ENCODE measurements at regions not wholly inside any gene's neighbourhood (a gene's known extent, or its start where the extent isn't known, plus 50 kb on each side); places are given as distances from the start of the nearest gene placed in this dataset.

DNA sequence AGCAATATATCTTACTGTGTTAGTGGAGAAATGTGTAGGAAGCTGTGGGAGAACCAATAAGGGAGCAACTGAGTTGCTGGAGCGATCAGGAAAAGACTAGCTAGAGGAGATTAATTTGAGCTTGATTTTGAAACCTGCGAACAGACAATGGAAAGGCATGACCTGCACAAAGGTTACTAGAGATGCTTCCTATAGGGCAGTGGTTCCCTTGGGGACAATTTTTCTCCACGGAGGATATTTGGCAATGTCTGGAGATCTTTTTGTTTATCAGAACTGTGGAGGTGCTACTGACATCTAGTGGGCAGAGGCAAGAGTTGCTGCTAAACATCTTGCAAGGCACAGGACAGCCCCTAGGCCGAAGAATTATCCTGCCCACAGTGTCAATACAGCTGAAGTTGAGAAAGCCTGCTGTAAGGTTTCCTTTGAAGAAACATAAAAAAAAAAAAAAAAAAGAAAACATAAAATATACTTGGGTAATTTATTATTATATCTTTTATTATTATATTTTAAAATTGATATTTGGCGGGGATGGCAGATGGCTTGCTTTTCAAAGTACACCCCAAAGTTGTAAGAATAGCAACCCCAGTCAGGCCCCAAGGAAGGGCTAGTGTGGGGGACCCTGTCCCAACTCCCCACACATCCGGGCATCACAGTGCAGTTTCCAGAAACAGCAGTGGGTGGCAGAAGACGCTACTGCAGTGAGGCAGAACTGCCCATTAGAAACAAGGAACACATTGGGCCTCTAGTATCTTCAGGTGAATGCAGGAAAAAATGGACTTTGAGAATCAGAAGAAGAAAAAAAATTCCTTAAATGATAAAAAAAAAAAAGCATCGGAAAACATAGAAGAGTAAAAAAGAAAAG lies 481.6 kb downstream of the SH2D4B start:
- 27% methylated on average over 8 of the region's 8 CpGs for WGBS (ENCODE audit: low lambda C conversion rate)
- no peaks in the 10 kb centered on the region for H3K9me2 ChIP-seq
- no peaks in the 10 kb centered on the region for H3K36me3 ChIP-seq (replicated peaks in 1 of 2; ENCODE audit: control insufficient read depth in 1 of 2, insufficient read depth in 2 of 2, low read length in 1 of 2)
- no peaks in the 10 kb centered on the region for H3F3A ChIP-seq (replicated peaks; ENCODE audit: insufficient read depth)
- no peak overlapping the region for H3K27ac ChIP-seq (ENCODE audit: low read depth in 2 of 2, low read length in 1 of 2)
- H3K4me2 ChIP-seq: no peak overlapping the region
- no peaks in the 10 kb centered on the region for H3K4me1 ChIP-seq (ENCODE audit: control insufficient read depth in 1 of 2, insufficient read depth in 2 of 2, low read depth in 1 of 2, low read length in 1 of 2)
- H3K4me3 ChIP-seq (ENCODE audit: low read depth in 2 of 2, low read length in 1 of 2): 0 out of 4 replicates have a peak overlapping the region, but pooled peaks of 1 of the 2 experiments have one; percentile 43
- ChIA-PET POLR2A (no interaction called here), CTCF (interaction anchor here (0.6 to 1.9 kb wide), 24 partner anchors 9 to 357 kb away, joined by 3 to 12 read pairs (median 5); no protein-coding TSS in a partner anchor)
- no peak overlapping the region for H2AFZ ChIP-seq (ENCODE audit: low read depth)
- H3K9ac ChIP-seq: no peak overlapping the region
- peak; percentile 42 for DNase-seq
- TF ChIP-seq GABPA (IDR thresholded peaks at IDR 0.05; ENCODE audit: low read depth) (no peak), SMC3 (IDR thresholded peaks at IDR 0.05; ENCODE audit: low read depth, low read length) (peak; percentile 34; the same call in 1 of the 2 replicates), RAD21 (IDR thresholded peaks at IDR 0.05; ENCODE audit: low read length) (peak; percentile 63), YY1 (IDR thresholded peaks at IDR 0.05; ENCODE audit: low read depth) (no peak)
- TF ChIP-seq, protein P1, sequence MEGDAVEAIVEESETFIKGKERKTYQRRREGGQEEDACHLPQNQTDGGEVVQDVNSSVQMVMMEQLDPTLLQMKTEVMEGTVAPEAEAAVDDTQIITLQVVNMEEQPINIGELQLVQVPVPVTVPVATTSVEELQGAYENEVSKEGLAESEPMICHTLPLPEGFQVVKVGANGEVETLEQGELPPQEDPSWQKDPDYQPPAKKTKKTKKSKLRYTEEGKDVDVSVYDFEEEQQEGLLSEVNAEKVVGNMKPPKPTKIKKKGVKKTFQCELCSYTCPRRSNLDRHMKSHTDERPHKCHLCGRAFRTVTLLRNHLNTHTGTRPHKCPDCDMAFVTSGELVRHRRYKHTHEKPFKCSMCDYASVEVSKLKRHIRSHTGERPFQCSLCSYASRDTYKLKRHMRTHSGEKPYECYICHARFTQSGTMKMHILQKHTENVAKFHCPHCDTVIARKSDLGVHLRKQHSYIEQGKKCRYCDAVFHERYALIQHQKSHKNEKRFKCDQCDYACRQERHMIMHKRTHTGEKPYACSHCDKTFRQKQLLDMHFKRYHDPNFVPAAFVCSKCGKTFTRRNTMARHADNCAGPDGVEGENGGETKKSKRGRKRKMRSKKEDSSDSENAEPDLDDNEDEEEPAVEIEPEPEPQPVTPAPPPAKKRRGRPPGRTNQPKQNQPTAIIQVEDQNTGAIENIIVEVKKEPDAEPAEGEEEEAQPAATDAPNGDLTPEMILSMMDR (IDR thresholded peaks at IDR 0.05): peak; percentile 54
- H3K9me3 ChIP-seq: no peaks in the 10 kb centered on the region
- H3K27me3 ChIP-seq (ENCODE audit: insufficient read depth): no peaks in the 10 kb centered on the region
- no peaks in the 10 kb centered on the region for H4K20me1 ChIP-seq (ENCODE audit: insufficient read depth)
- H3K79me2 ChIP-seq (ENCODE audit: insufficient read depth): no peaks in the 10 kb centered on the region

DNA sequence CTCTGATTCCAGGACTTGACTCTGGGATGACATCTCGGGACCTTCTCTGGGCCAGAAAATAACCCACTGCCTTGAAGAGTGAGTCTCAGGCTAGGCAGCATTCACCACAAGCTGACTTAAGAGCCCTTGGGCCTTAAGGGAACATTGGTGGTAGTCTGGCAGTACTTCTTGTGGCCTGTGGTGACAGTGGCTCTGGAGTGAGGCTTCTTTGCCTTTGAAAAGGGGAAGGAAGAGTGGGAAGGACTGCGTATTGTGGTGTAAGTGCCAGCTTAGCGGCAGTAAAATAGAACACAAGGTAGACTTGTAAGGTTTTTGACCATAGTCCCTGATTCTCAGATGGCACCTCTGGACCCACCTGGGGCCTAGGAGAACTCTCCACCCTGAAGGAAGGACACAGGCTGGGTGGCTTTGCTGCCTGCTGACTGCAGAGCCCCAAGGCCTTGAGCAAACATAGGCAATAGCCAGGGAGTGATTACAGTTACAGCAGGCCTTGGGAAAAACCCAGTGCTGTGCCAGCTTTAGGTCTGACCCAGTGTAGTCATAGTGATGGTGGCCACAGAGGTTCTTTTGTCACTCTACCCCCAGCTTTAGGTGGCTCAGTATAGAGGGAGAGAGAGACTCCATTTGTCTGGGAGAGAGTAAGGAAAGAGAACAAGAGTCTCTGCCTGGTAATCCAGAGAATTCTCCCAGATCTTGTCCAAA lies 483.9 kb downstream of the SH2D4B start:
- Histone ChIP-seq H3K9ac (no peak overlapping the region), H3K27ac (ENCODE audit: low read depth in 2 of 2, low read length in 1 of 2) (no peak overlapping the region), H3K4me2 (no peak overlapping the region), H3K9me2 (no peaks in the 10 kb centered on the region), H3K4me1 (ENCODE audit: control insufficient read depth in 1 of 2, insufficient read depth in 2 of 2, low read depth in 1 of 2, low read length in 1 of 2) (no peaks in the 10 kb centered on the region), H3K4me3 (ENCODE audit: low read depth in 2 of 2, low read length in 1 of 2) (no peak overlapping the region), H4K20me1 (ENCODE audit: insufficient read depth) (no peaks in the 10 kb centered on the region), H3F3A (replicated peaks; ENCODE audit: insufficient read depth) (no peaks in the 10 kb centered on the region), H3K36me3 (replicated peaks in 1 of 2; ENCODE audit: control insufficient read depth in 1 of 2, insufficient read depth in 2 of 2, low read length in 1 of 2) (no peaks in the 10 kb centered on the region), H2AFZ (ENCODE audit: low read depth) (no peak overlapping the region), H3K9me3 (no peaks in the 10 kb centered on the region), H3K79me2 (ENCODE audit: insufficient read depth) (no peaks in the 10 kb centered on the region), H3K27me3 (ENCODE audit: insufficient read depth) (no peaks in the 10 kb centered on the region)
- ChIA-PET CTCF (interaction anchor here (1.0 kb wide), 1 partner anchor 25 kb away, joined by 3 read pairs; no protein-coding TSS in a partner anchor), POLR2A (no interaction called here)
- TF ChIP-seq JUND (IDR thresholded peaks at IDR 0.05) (no peak), GABPA (IDR thresholded peaks at IDR 0.05; ENCODE audit: low read depth) (no peak), TCF12 (IDR thresholded peaks at IDR 0.05) (no peak), MEF2A (IDR thresholded peaks at IDR 0.05; ENCODE audit: borderline replicate concordance, low read depth) (no peak), FOSL2 (IDR thresholded peaks at IDR 0.05; ENCODE audit: borderline replicate concordance, low read depth) (no peak), GATA2 (CRISPR knock-in tag; IDR thresholded peaks at IDR 0.05) (no peak), NFIC (IDR thresholded peaks at IDR 0.05; ENCODE audit: borderline replicate concordance) (no peak), POLR2AphosphoS5 (IDR thresholded peaks at IDR 0.05; ENCODE audit: low read depth, low read length) (no peak), RFX5 (IDR thresholded peaks at IDR 0.05; ENCODE audit: low read length) (no peak), FOXM1 (IDR thresholded peaks at IDR 0.05; ENCODE audit: low read depth) (no peak), TAF1 (IDR thresholded peaks at IDR 0.05; ENCODE audit: borderline replicate concordance, low read depth, low read length) (no peak), RAD21 (IDR thresholded peaks at IDR 0.05; ENCODE audit: low read length) (no peak), ELF1 (IDR thresholded peaks at IDR 0.05) (no peak)
- TF ChIP-seq, protein P2, sequence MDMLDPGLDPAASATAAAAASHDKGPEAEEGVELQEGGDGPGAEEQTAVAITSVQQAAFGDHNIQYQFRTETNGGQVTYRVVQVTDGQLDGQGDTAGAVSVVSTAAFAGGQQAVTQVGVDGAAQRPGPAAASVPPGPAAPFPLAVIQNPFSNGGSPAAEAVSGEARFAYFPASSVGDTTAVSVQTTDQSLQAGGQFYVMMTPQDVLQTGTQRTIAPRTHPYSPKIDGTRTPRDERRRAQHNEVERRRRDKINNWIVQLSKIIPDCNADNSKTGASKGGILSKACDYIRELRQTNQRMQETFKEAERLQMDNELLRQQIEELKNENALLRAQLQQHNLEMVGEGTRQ (IDR thresholded peaks at IDR 0.05; ENCODE audit: borderline replicate concordance, low read depth, low read length): no peak
- TF ChIP-seq, protein P3, sequence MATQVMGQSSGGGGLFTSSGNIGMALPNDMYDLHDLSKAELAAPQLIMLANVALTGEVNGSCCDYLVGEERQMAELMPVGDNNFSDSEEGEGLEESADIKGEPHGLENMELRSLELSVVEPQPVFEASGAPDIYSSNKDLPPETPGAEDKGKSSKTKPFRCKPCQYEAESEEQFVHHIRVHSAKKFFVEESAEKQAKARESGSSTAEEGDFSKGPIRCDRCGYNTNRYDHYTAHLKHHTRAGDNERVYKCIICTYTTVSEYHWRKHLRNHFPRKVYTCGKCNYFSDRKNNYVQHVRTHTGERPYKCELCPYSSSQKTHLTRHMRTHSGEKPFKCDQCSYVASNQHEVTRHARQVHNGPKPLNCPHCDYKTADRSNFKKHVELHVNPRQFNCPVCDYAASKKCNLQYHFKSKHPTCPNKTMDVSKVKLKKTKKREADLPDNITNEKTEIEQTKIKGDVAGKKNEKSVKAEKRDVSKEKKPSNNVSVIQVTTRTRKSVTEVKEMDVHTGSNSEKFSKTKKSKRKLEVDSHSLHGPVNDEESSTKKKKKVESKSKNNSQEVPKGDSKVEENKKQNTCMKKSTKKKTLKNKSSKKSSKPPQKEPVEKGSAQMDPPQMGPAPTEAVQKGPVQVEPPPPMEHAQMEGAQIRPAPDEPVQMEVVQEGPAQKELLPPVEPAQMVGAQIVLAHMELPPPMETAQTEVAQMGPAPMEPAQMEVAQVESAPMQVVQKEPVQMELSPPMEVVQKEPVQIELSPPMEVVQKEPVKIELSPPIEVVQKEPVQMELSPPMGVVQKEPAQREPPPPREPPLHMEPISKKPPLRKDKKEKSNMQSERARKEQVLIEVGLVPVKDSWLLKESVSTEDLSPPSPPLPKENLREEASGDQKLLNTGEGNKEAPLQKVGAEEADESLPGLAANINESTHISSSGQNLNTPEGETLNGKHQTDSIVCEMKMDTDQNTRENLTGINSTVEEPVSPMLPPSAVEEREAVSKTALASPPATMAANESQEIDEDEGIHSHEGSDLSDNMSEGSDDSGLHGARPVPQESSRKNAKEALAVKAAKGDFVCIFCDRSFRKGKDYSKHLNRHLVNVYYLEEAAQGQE (IDR thresholded peaks at IDR 0.05; ENCODE audit: low read depth, low read length): no peak
- DNase-seq: no peak
- 38% methylated on average over 3 of the region's 3 CpGs for WGBS (ENCODE audit: low lambda C conversion rate)
